GM19328 (cell line): ENCODE measurements at regions not wholly inside any gene's neighbourhood (a gene's known extent, or its start where the extent isn't known, plus 50 kb on each side); places are given as distances from the start of the nearest gene placed in this dataset.

Source experiments
- ATAC-seq: cut with Tn5 transposase; IDR thresholded peaks from one replicate; pipeline ENCODE4 v1.9.1; 2021; ENCODE audit warnings: mild to moderate bottlenecking, moderate library complexity; ENCODE audit not compliant: unreplicated experiment

DNA sequence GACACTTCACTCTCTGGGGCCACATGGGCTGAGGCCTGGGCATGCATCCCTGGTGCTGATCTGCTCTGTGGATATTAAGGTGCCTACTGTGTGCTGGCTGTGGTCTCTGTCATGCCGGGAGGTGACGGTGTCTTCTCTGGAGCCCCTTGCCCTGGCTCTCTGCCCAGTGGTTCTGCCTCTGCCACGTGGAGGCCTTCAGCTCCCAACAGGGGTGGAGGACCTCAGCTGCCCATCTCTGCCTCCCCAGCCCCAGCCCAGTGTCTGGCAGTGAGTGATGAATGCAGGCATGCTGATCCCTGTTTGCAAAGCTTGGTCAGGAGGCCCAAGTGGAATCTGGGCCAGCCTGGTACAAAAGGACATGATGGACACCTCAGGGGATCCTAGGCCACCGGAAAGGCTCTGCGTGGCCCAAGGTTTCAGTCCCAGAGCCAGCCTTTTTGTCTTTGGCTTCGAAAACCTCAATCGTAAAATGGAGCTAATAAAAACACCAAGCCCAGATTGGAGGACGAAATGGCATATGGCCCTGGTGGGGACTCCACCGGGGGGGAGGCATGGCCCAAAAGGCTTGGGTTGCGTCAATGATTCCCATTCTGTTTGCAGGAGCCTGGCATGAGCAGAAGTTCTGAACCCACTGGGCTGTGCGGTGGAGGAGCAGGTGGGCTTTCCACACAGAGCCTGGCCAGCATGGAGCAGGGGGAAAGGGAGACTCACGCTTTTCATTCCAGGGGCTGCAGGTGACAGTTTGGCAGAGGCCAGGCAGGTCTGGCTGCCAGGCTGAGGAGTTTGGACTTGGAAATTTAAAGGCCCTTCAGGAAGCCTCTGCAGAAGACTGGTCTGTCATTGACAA lies 54.7 kb upstream of the KLF13 start:
- no peak for ATAC-seq

DNA sequence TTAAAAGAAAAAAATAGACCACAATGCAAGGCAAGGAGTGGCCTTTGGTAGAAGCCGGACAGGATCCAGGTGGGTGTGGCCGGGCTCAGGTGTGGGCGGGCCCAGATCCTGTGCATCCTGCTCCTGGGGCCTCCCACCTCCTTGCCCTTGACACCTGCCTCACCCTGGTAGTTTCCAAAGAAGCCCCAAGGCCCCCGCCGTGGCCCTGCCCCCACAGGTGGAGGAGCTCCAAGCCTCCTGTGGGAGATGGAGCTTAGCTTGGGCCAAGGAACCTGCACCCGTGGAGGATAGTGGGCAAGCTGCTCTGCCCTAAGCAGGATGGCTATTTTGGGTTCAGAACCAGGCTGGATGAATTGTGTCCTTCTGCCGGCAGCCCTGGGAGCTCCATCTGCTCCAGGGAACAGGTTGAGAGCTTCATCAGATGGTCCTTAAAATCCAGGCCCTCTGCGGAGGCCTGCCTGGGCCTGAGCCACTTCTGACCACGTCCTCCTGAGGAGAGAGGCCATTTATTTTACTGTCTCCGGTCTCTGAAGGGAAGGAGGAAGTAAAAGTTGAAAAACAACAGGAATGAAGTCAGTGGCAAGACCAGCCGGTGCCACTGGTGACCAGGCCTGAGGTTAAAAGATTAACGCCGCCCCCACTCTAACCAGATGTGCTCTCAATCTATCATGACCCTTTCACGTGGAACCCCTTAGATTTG lies 53.9 kb upstream of the KLF13 start:
- ATAC-seq, result no peak

DNA sequence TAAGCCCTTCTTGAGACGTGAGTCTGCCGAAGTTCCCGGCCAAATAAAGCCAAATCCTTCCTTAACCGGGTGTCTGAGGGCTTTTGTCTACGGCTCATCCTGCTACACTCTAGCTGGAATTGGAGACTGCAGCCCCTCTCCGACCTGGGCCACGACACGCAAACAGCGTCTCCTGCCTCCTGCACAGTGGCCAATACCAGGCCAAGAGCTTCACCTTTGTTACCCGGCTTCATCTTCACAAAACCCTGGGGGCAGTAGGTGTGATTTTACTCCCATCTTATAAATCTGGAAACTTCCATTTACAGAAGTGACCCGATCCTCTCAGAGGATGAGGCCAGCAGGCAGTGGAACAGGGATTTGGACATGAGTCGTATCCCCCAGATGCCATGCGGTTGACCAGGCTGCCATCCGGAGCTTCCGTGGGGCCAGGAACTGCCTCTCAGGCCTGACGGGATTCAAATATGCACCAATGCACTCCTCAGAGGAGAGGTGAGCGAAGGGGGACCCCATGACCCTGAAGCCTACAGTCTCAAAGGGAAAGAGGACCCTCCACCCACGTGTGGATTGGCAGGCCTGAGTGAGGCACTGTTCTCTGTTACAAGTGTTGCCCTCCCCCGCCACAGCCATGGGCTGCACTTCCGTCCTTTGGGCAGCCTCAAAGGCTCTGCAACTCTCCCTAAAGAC lies 53.2 kb upstream of the KLF13 start:
- no peak for ATAC-seq

DNA sequence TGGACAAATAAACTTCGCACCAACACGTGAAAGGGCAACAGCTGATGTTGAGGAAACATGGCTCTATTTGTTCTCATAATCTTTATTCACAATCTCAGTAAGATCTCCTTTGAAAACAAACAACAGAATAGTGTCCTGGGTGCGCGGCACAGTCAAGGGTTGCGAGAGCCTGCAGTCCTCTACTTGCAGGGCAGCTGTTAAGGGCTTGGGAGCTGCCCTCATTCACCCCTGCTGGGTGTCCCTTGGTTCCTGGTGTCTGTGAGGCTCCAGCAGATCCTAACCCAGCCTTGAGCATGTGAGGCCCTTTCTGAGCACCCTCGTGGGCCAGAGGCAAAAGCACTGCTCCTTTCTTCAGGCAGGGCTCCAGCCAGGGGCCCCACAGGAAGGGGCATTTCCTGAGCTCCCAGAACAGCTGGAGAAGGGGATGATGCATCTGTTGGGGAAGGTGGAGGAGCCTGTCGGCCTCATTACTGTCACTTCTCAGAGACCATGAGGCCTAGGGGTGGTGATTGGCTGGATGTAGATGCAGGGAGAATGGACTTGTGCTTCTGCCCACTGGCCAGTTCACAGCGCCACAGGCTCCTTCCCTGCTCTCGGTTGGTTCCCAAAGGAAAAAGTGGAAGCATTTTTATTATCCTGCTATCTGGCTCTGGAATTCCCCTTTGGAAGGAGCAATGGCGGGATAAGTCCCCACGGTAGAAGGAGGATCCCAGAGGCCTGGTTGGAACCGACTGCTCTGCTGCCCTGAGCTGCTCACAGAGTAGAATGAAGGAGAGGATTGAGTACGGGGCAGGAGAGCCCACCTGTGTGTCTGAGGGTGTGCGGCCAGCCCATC lies 51.9 kb upstream of the KLF13 start:
- no peak for ATAC-seq

DNA sequence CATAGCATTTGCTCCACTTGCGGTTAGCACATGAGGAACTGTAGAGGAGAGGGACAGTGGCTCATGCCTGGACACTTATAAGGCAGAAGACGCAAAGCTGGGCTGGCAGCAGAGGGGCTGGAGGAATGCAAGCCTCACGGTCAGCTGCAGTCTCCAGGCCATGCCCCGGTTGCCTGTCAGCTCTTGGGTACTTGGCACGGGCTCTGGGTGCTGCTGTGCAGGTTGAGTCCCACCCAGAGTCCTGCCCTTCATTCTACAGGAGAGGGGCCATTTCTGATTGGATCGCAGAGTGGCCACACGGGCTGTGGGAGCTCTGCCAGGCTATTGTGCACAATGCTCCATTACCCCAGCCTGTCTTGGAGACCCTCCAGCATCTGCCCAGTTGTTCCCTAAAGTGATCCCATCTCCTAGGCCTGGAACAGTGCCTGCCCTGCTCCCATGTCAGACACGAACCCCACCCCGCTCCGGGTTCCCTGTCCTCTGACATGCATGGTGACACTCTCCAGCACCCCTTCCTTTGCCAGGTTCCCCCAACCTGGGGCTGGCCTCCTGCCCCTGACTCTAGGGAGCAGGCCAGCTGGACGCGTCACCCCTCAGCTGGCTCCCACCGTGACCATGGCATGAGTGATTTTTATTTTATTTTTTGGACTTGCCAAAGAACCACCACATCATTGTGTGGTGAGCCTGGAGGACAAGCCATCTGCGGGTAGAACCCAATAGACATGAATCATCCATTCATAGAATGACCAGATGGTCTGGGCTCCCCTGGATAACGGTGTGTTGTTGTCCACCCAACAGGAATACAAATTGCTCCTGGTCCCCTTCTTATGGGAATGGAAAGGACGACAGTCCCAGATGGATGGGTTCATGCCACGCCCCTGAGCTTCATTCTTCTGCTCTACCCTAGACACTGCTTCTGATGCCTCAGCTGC lies 51.0 kb upstream of the KLF13 start:
- ATAC-seq, result no peak

DNA sequence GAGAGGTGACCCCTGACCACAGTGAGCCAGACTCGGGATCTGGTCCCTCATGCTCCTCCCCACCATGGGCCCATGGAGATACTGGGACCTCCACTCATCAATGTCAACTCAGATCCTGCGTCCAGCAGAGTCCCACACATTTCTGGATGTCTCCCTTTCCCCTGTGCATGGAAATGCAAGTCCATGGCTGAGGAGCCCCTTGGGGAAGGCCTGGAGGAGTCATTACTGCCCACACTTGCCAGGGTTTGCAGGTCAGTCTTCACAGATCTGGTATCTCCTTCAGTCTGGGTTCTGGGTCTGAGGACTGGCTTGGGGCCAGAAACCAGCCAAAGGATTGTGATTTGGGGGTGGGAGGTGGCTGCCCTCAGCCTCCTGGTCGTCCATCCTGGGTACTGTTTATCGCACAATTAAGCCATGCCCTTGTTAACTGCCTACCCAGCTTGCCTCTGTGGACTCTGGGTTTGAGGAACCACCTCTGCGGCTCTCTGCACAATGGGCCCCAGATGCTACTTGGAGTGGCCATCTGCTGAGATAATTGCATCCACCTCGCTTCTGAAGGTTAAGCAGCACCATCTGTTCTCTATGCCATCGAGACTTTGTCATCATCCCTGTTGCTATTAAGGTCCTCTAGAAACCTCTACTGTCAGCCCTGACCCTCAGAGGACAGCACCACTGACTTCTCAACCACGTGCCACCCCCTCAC lies 49.9 kb upstream of the KLF13 start:
- no peak for ATAC-seq
